H54 (cell line): ENCODE measurements at regions not wholly inside any gene's neighbourhood (a gene's known extent, or its start where the extent isn't known, plus 50 kb on each side); places are given as distances from the start of the nearest gene placed in this dataset.
"Not testable (repeated sequence)": the region's sequence is repeated elsewhere in the genome, so short reads cannot be mapped to it uniquely, and the experiment has no call there.

Experiments used
- DNase-seq: peaks from one replicate; pipeline ENCODE4 v3.0.0; 2011; ENCODE audit warnings: low spot score, mixed read lengths; ENCODE audit not compliant: insufficient read length
- FAIRE-seq: peaks from 3 replicates; lab custom pipeline; 2011; peaks lifted over from hg19 to GRCh38; lab: Jason Lieb, UNC
- POLR2A ChIP-seq: IDR thresholded peaks from 2 replicates; pipeline ENCODE4 v1.6.1; 2011; ENCODE audit warnings: low read depth, mild to moderate bottlenecking, low read length

DNA sequence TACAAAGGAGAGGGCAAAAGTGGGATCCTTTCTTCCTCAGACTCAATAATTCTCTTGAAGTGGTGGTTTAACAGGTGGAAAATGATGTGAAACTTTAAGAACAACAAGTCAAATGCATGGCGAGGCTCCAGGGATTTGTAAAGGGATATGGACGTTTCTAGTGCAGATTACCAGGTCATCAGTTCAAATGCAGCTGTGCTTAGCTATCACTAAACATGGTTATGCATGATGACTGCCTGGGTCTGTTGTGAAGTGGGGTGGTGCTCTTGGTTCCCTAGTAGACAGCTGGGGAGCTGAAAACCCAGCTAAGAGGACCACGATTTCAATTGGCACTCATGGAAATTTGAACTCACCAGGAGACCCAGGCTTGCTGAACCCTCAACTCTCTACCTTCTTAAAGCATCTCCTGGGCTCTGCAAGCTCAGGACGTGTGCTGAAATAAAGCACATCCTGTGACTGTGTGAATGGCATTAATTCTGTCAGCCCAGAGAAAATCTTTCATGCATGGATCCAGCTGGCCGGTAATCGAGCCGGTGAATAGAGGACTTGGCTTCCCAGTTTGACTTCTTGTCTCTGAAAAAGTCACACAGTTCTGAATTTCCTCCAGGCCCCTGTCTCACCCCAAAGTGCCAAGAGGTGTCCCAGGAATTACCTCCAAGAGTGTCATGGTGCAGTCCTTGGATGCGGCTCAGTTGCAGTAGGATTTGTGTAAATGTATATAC, 146.1 kb downstream of the MTX2 start:
- FAIRE-seq (no peak), DNase-seq (no peak)
- no peak for TF ChIP-seq POLR2A

DNA sequence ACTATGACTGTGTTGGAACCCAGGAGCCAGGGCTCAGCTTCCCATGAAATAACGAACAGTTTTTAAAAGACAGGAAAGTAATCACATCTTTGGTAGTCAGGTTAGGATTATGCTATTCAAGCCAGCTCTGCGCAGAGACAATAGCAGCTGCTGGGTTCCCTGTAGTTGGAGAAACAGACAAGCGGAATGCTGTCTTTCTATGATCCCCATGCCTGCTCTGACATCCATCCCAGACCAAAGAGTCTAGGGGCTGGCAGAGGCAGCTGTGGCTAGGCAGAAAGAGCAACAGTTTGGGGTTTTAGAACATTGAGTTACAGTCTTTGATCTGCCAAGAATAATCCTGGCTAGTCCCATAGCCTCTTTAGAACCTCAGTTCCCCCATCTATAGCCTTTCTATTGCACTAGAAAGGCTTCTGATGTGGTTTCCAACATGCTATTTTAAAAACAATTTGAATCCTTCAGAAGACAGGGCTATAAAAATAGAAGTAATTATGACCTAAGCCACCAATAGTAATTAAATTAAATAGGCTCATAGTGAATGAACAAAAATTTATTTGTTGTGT, 146.8 kb downstream of the MTX2 start:
- FAIRE-seq (no peak), DNase-seq (no peak)
- TF ChIP-seq POLR2A: no peak

DNA sequence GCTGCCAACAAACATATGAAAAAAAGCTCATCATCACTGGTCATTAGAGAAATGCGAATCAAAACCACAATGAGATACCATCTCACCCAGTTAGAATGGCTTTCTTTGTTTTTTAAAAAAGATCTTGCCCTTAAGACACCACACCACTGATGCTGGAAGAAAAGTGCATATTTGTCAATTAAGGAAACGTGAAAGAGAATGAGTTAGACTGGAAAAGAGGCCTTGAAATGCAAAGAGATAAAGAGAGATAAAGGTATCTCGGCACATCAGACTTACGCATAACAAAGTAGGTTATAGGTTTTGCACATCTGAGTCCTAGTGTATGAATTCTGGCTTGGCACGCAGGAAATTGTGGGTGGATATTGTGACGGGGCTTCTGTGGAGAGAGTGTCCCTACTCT, 149.5 kb downstream of the MTX2 start:
- no peak for TF ChIP-seq POLR2A
- FAIRE-seq (no peak), DNase-seq (no peak)

DNA sequence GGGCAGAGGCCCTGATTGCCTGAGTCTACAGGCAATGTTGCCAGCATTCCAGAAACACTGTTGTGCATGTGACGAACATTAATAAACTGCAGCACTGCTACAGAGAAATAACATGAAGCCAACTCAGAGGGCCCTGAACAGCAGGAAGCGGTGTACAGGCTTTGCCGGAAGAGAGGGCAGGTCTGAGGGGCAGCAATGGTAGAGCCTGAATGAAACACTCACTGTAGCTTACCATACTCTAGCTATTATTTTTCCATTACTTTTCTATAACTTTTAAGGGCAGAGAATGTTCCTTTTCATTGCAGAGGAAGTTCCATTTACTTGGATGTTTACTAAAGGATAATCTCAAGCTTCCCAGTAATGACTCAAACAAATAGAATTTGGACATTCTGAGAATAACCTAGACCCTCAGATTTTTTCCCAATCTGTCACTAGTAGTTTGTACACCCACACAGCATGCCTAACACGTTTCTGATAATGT, 150.4 kb downstream of the MTX2 start:
- no peak for FAIRE-seq
- no peak for DNase-seq
- TF ChIP-seq POLR2A: no peak

DNA sequence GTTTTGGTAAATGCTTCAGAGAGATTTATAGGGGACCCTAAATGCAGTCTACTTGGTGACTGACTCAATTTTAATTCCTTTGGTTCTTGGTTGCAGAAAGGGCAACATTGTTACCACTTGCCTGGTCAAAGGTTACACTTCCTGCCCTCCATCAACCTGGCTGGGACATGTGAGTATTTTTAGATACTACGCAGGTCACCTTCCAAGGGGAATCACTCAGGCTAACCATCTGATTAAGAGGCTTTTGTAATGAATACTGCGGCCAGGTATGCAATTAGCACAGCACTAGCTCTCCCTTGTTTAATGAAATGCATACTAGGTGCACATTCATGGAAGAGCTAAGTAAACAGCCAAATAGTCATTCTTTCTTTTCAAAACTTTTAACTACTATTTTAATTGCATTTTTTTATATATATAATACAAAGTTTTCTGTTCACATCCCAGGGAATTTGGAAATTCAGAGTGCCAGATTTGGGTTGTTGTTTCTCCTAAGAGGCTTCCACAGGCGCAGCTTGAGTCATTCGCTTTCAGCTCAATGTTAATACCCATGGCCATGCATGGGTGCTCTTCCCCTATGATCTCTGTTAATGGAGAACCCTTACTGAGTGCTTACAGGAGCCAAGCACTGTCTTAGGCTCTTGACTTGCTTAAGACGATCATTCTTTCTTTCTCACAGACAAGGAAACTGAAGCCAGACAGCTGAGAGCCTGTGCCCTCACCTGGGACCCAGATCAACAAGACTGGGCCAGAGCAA, 152.2 kb downstream of the MTX2 start:
- DNase-seq (no peak), FAIRE-seq (no peak)
- TF ChIP-seq POLR2A: no peak

GRCh38 chr2:176423819-176424218, 154.6 kb downstream of the MTX2 start:
- FAIRE-seq (no peak), DNase-seq (no peak)
- no peak for TF ChIP-seq POLR2A

DNA sequence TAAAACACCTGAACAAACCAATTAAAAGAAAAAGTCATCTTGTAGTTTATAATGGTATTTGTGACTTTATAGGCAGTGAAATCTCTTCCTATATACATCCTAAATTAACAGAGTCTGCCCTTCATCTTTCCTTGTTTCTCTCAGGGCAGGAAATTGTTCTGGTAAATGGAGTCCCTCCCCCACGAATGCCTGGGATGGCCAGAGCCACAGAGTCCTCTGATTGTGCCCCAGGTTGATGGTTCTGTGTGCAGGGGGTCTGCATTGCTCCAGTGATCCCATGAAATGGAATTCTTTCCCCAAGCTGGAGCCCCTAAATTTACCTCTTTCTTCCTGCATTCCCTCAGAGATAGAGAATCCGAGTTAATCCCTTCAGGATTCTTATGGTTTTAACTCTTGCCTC, 155.5 kb downstream of the MTX2 start:
- no peak for DNase-seq
- no peak for FAIRE-seq
- TF ChIP-seq POLR2A: no peak

DNA sequence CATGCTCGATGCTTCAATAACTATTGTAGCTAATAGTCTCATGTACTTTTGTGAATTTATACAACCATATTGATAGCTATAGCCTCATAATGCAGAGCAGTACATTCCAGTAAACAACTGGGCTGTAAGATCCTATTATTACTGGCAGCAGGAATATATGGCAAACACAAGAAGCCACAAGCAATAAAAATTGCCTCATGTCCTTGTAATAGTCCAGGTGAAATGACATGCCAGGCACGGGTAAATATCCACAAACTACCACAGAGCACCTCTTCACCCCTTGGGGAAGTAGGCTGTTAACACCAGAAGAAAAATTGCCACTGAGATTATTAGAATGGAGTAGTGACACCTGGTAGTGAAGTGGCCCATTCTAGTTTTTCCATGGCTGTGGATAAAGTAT, 158.3 kb downstream of the MTX2 start:
- no peak for FAIRE-seq

DNA sequence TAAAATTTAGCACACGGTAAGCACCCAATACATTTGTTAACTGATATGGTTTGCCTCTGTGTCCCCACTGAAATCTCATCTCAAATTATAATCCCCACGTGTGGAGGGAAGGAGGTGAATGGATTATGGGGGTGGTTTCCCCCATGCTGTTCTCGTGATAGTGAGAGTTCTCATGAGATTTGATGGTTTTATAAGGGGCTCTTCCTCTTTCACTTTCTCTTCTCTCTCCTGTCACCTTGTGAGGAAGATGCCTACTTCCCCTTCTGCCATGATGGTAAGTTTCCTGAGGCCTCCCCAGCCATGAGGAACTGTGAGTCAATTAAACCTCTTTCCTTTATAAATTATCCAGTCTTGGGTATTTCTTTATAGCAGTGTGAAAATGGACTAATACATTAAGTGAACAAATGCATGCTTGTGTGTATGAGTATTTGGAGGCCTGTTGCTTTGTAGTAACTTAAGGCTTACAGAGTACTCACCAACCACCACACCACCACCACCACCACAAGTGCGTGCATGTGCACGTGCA, 159.8 kb downstream of the MTX2 start:
- DNase-seq, FAIRE-seq: not testable (repeated sequence)

More for the DNA sequence above, 158.3 kb downstream of the MTX2 start:
- no peak for DNase-seq
- TF ChIP-seq POLR2A: no peak

DNA sequence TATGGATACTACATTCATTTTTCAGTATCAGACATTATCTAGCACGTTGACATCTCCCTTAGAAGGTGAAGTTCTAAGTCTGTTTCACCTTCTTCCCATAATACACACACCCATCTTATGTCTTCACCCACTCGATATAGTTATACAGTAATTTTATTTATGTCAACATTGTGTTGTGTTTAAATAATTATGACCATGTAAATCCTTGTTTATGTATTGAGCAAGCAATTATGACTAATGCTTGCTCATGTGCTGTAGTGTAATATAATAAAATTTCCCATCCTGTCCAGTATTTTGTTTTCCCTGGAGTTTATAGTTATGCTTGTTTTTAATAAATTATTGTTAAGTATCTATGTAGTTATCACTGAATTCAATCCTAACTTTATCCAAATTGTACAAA, 163.2 kb downstream of the MTX2 start:
- TF ChIP-seq POLR2A: no peak
- FAIRE-seq: no peak
- DNase-seq: no peak

DNA sequence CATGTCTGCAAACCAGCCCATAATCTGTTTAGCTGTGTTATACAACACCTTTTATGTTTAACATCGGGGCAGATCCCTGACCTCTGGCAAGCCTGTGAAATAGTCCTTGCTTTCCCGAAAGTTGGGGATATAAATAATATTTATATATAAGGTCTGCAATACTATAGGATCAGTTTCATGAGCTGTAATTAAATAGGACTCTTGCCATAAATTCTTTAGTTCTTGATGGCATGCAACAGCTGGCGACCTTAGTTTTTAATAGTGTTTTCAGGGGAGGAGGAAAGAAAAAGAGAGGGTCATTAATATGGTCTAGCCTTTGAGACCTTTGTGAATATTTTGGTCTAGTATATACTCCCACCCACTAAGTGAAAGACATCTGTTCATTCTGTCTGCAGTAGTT, 166.5 kb downstream of the MTX2 start:
- TF ChIP-seq POLR2A: no peak
- DNase-seq (no peak), FAIRE-seq (no peak)

GRCh38 chr2:176443946-176444345, 174.7 kb downstream of the MTX2 start:
- no peak for DNase-seq
- TF ChIP-seq POLR2A: no peak
- FAIRE-seq: no peak

GRCh38 chr2:176445956-176446355, 176.7 kb downstream of the MTX2 start:
- FAIRE-seq (peak; percentile 89), DNase-seq (peak; percentile 23)
- no peak for TF ChIP-seq POLR2A
